ENCODE measurements at regions not wholly inside any gene's neighbourhood (a gene's known extent, or its start where the extent isn't known, plus 50 kb on each side); places are given as distances from the start of the nearest gene placed in this dataset.
"Not testable (repeated sequence)": the region's sequence is repeated elsewhere in the genome, so short reads cannot be mapped to it uniquely, and the experiment has no call there.

- no peak for DNase-seq
These were observed 53.9 kb upstream of the RCE1 start for GRCh38 chr11:66789097-66789890.

- DNase-seq = peak; percentile 30 to 43
These were observed 55.1 kb upstream of the RCE1 start for GRCh38 chr11:66787934-66788758.

- DNase-seq = no peak
These were observed 55.6 kb upstream of the SPTBN2 start for GRCh38 chr11:66784575-66784974.

GRCh38 chr11:66782726-66783125, 53.7 kb upstream of the SPTBN2 start:
- no peak for DNase-seq

GRCh38 chr11:66779651-66780050, 50.6 kb upstream of the SPTBN2 start:
- DNase-seq = not testable (repeated sequence)

All from right lung (tissue), 2 donors.